Dedifferentiated amniotic fluid mesenchymal stem cell (primary cell): ENCODE measurements at regions not wholly inside any gene's neighbourhood (a gene's known extent, or its start where the extent isn't known, plus 50 kb on each side); places are given as distances from the start of the nearest gene placed in this dataset.

Source experiments
- DNase-seq: peaks from one replicate; pipeline ENCODE4 v3.0.0-alpha.2; 2016; ENCODE audit errors: extremely low spot score

DNA sequence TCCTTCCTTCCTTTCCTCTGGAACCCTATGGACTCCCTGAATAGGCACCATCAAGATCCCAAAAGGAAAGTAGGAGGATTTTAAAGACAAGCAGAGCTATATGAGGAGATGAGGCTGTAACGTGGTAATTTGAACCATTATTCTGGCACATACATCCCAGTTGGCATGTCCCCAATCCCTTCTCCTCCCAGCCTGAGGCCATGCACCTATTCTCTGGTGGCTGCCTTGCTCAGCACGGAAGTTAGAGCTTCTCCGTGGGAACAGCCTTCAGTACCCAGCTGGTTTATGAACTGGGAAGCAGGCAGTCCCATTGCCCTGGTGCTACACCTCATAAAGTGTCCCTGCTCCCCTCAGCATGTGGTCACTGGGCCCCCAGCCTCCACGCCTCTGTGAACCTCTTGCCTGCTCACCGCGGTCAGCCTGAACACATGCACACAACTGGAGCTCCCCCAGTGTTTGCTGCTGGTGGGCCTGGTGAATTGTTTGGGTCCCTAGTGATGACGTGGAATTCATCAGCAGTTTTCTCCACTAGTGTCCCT lies 139.9 kb upstream of the PLET1 start:
- DNase-seq = no peak

- DNase-seq = no peak
Observed at GRCh38 chr11:112401036-112401769, 140.5 kb upstream of the PLET1 start.

DNA sequence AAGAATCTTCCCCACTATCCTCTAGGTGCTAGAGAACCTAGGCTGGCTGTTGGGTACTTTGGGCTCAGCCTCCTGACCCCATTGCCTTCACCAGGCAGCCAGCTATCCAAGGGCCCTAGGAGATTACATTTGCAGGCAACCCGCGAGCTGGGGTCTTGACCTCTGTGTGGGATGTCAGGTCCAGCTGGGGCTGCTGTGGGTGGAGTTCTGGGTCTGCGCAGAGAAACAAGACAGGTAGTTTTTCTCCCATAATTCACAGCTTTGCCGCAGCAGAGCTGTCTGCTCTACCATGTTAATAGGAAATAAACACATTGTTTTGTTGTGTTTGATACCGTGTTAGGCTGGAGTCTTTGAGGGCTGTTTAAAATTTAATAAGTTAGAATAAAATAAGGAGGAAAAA lies 142.8 kb upstream of the PLET1 start:
- DNase-seq = no peak

- no peak for DNase-seq
Observed at GRCh38 chr11:112404112-112404511, 143.5 kb upstream of the PLET1 start.

GRCh38 chr11:112408517-112408916 lies 147.9 kb upstream of the PLET1 start:
- no peak for DNase-seq

GRCh38 chr11:112410325-112410724 lies 149.7 kb upstream of the PLET1 start:
- no peak for DNase-seq

- no peak for DNase-seq
Observed at GRCh38 chr11:112412383-112412782, 151.7 kb upstream of the PLET1 start.

DNA sequence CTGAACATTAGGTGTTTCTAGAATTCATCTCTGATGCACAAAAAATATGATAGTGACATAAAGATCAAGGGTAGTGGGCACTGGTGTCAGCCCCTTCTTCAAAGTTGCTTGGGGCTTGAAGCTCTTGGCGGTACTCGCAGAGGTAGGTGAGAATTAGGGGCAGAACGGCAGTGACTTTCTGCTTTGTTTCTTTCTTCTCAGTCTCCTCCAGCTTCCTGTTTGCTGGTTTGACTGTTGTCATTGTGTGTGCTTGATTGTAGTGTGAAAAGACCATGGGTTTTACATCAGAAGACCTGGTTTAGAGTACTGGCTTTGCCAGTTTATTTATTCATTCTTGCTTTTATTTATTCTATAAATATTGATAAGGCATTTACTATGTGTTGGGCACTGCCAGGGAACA lies 156.7 kb upstream of the PLET1 start:
- DNase-seq = no peak

DNA sequence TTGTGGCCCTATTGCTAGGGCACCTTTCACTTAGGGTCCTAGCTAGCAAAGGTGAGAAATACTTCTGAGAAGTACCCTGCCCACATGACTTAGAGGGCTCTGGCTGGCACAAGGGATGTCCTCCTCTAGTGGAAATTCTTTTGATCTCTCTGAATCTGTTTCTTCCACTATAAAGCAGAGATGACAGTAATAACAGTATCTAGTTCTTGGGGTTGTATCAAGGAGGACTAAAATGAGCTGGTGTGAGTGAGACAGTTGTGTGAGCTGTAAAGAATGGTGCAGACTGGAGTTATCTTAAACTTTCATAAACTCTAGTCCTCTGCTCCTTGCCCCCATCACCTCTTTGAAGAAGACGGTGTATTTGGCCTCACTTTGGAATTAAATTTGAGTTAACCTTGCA lies 157.8 kb upstream of the PLET1 start:
- no peak for DNase-seq

DNA sequence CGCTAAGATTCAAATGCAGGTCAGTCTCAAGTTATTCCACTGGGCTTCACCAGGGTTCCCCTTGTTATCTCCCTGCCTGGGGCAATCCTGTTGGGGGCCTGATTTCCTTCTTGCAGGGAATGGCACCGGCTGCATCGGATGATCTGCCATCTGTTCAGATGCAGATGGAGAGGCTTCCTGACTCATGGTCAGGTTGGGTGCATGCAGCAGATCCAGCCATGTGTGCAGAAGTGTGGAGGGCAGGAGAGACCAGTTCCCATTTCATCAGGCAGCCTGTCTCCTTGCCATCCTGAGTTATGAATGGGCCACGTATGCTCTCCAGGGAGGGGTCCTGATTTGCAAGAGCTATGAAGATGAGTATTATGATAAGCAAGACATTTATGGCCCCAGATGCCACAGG lies 161.2 kb upstream of the PLET1 start:
- DNase-seq = no peak

- no peak for DNase-seq
Observed at GRCh38 chr11:112425121-112425520, 164.5 kb upstream of the PLET1 start.

GRCh38 chr11:112437096-112437495 lies 176.4 kb upstream of the PLET1 start:
- DNase-seq = no peak

DNA sequence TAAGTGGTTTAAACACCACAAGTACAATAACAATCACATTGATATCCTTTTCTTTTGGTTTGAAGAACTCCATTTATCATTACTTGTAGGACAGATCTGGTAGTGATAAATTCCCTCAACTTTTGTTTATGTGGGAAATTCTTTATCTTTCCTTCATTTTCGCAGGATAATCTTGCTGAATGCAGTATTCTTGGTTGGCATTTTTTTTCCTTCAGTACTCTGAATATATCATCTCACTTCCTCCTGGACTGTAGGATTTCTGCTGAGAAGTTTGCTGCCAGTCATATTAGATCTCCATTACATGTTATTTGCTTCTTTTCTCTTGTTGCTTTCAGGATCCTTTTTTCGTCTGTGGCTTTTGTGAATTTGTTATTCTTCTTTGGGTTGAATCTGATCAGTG lies 179.0 kb upstream of the PLET1 start:
- no peak for DNase-seq

DNA sequence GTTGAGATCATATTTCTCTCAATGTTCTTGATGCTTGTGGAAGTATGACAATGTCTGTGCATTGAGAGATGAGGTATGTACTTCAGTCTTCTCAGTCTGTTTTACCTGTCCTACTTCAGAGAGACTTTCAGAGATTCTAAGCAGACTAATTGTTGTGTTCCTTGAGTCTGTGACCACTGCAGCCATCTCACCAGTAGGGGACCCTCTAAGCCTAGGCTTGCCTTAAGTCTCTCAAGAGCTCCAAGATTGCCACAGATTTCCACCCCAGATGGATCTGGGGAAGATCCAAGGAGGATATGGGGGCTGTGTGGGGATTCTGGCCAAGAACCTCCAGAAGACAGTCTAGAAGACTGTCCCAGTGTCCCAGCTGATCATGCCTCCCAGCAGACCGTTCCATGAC lies 179.9 kb upstream of the PLET1 start:
- no peak for DNase-seq

GRCh38 chr11:112448168-112448567 lies 187.5 kb upstream of the PLET1 start:
- DNase-seq = no peak

DNA sequence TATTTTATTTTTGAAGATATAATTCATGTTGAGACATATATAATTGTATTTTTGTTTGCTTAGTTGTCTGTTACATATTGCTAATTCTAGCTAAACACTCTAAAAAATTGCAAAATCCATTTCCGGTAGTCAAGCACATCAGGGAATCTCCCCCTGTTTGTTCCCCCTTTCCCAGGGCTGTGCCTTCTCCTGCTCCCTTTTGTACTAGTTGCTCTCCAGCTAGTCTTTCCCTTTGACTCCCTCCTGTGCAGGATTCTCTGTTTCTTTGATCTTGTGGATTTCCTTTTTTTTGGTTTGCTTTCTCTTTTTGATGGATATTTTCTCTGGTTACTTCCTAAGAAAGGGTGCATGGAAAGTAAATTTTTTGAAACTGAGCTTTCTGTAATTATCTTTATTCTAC lies 188.1 kb upstream of the PLET1 start:
- DNase-seq = no peak

DNA sequence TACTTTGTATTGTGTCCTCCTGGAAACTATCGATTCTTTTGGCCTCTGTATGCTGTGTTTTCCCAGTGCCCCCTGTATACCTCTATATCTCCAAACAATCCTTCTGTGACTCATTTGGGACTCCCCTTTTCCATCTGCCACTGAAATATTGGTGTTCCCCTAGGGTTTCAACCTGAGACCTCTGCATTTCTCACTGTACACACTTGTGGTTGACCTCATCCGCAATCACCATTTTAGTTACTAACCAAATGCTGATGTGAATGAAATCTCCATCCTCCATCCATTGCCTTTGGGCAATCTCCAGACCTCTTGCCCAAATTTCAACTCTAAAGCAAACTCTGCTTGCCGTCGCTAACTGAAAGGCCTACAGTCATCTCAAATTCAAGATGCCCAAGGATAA lies 190.6 kb upstream of the PLET1 start:
- DNase-seq = no peak

DNA sequence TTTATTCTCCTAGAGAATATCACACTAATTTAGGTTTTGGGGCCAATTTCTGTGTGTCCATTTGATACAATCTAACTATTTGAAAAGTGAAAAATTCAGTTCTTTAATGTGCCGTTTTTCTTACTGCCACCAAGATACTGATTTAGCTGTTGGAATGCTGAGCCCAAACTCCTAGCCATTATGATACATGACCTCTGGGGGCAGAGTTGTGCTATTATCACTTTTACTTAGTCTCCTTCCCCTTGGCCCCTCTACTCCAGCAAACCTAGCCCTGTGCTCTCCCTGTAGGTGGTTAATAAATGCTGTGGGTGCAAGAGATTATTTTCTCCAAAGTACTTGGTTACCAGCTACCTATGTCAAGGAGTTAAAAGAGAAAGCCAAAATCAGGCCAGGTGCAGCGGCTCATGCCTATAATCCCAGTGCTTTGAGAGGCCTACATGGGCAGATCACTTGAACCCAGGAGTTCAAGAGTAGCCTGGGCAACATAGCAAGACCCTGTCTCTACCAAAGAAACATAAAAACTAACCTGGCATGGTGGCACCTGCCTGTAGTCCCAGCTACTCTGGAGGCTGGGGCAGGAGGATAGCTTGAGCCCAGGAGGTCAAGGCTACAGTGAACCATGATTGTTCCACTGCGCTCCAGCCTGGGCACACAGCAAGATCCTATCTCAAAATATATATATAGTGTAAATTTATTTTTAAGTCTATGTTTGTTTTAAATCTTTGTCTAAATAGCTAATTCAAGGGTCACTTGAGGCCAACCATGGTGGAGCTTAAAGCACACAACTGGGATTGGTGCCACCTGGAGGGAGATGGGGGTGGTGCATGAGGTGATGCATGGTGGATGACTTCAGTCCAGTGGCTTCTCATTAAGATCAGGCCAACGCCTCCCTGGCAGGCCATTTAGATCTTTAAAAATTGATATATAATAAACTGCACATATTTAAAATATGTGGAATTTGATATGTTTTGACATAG lies 193.2 kb upstream of the PLET1 start:
- no peak for DNase-seq

DNA sequence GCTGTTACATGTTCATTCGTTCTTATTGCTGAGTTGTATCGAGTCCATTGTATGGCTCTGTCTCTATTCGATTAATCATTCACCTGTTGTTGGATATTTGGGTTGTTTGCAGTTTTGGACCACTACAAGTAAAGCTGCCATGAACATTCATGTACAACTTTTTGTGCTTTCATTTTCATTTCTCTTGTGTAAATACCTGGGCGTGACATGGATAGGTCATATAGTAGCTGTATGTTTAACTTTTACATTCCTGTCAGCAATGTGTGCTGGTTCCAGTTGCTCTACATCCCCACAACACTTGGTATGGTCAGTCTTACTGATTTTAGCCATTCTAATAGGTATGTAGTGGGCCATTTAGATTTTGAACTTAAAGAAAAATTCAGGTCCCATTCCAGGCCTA lies 194.2 kb upstream of the PLET1 start:
- DNase-seq = no peak

DNA sequence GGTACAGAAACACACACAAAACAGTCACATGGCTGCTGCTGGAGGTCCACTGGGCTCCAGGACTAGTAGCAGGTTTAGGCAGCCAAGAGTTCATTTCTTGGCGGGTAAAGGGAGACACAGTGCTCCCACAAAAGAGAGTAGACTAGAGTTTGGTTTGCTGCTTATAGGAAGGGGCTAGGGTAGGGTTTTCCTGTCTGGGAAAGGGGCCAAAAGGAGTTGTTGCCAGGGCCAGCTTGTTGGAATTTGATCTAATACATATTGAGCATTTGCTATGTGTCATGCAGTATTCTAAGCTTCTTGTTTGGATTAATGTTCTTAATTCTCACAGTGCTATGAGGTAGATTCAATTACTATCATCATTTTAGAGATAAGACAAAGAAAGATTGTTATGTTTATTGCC lies 195.1 kb upstream of the PLET1 start:
- no peak for DNase-seq

- no peak for DNase-seq
Observed at GRCh38 chr11:112457532-112457931, 196.9 kb upstream of the PLET1 start.

DNA sequence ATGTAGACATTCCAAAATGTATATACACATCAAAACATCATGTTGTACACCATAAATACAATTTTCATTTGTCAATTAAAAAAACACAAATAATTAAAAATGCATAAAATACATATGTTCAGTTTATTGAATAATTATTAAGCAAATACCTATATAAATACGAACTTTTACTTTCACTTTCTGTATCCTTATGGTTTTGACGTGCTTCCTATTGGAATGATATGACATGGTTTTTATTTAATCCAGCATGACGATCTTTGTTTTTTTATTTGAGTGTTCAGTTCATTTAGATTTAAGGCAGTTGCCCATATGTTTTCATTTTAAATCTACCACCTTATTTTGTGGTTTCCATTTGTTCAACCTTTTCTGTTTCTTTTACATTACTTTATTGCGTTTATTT lies 198.3 kb upstream of the PLET1 start:
- no peak for DNase-seq

GRCh38 chr11:112460141-112460540 lies 199.5 kb upstream of the PLET1 start:
- DNase-seq = no peak
